CD4-positive, alpha-beta T cell (primary cell): ENCODE measurements at regions not wholly inside any gene's neighbourhood (a gene's known extent, or its start where the extent isn't known, plus 50 kb on each side); places are given as distances from the start of the nearest gene placed in this dataset.

Experiments
- ATAC-seq: fragments of 200-7000 bp; cut with Tn5 transposase; one replicate; pipeline ENCODE4 v1.10.0; 2022; ENCODE audit warnings: mild to moderate bottlenecking; ENCODE audit not compliant: poor library complexity
- CTCF ChIA-PET: fragments of 350-600 bp; sonication (Branson Sonifier 250); formaldehyde crosslinking; loops from one replicate; lab custom pipeline; 2021; ENCODE audit warnings: antibody characterized with exemption, inconsistent platforms; lab: Charles Lee
- POLR2A ChIA-PET: fragments of 350-600 bp; sonication (Branson Sonifier 250); formaldehyde crosslinking; loops from one replicate; lab custom pipeline; 2021; ENCODE audit warnings: antibody characterized with exemption, inconsistent platforms; lab: Charles Lee
- DNase-seq, 14 experiments: peaks; one replicate each; pipeline ENCODE4 v3.0.0-alpha.2; 2013 to 2020; ENCODE audit warnings: mixed read lengths in 2 of 14
- H3K27ac ChIP-seq, 2 donors: one replicate each; pipeline versions ENCODE4 v1.5.1 to v1.7.0; 2013; ENCODE audit warnings: low read length in 2 of 2, low read depth in 1 of 2, mild to moderate bottlenecking in 1 of 2
- H3K27me3 ChIP-seq, 2 experiments: 1 replicate in 1 of 2; 2 replicates in 1 of 2; pipeline versions ENCODE4 v1.6.1 to v1.7.0; 2013; ENCODE audit warnings: low read length in 2 of 2, control low read depth in 1 of 2, mild to moderate bottlenecking in 1 of 2, moderate library complexity in 1 of 2; ENCODE audit not compliant: insufficient read depth in 2 of 2, control insufficient read depth in 1 of 2
- H3K36me3 ChIP-seq: one replicate; pipeline ENCODE4 v1.6.1; 2013; ENCODE audit warnings: low read length, control low read depth; ENCODE audit not compliant: insufficient read depth
- H3K4me1 ChIP-seq: one replicate; pipeline ENCODE4 v1.6.1; 2013; ENCODE audit warnings: low read length, control low read depth; ENCODE audit not compliant: insufficient read depth
- H3K4me3 ChIP-seq: one replicate; pipeline ENCODE4 v1.5.1; 2013; ENCODE audit warnings: mild to moderate bottlenecking, low read length, moderate library complexity
- H3K9me3 ChIP-seq, 2 experiments: 1 replicate in 1 of 2; 2 replicates in 1 of 2; pipeline versions ENCODE4 v1.6.1 to v1.7.0; 2013; ENCODE audit warnings: low read length in 2 of 2, mild to moderate bottlenecking in 2 of 2, control low read depth in 1 of 2, moderate library complexity in 1 of 2; ENCODE audit not compliant: control insufficient read depth in 1 of 2, insufficient read depth in 1 of 2
- H3K27ac Mint-ChIP-seq: one replicate; pipeline ENCODE4 v1.8.0; 2020; ENCODE audit warnings: mixed read lengths
- H3K27me3 Mint-ChIP-seq: one replicate; pipeline ENCODE4 v1.8.0; 2021; ENCODE audit warnings: mixed read lengths
- H3K36me3 Mint-ChIP-seq: one replicate; pipeline ENCODE4 v1.8.0; 2021; ENCODE audit warnings: low read depth, mixed read lengths
- H3K4me1 Mint-ChIP-seq: one replicate; pipeline ENCODE4 v1.8.0; 2021; ENCODE audit warnings: low read depth, mixed read lengths
- H3K4me3 Mint-ChIP-seq: one replicate; pipeline ENCODE4 v1.8.0; 2020; ENCODE audit warnings: mild to moderate bottlenecking, mixed read lengths
- H3K9me3 Mint-ChIP-seq: one replicate; pipeline ENCODE4 v1.8.0; 2020; ENCODE audit warnings: mixed read lengths
- CTCF ChIP-seq: fragments of 200-600 bp; IDR thresholded peaks from one replicate; pipeline ENCODE4 v1.8.0; 2022; ENCODE audit warnings: antibody characterized with exemption, mild to moderate bottlenecking
- intact Hi-C, 2 experiments: fragments of 100-400 bp; cut with DNase I in 1 of 2; cut with micrococcal nuclease in 1 of 2; formaldehyde crosslinking; loops; one replicate each; pipeline versions ENCODE4 v1.15.1 to v1.9.0; 2023 to 2025; cut with DNase I, micrococcal nuclease

GRCh38 chr2:234292962-234293243 lies 204.0 kb downstream of the ARL4C start:
- Mint-ChIP-seq H3K27ac (peak overlapping the region; percentile 98), H3K9me3 (peaks cover 2% of the 10 kb centered on the region), H3K4me1 (peaks cover 92% of the 10 kb centered on the region), H3K4me3 (peak overlapping the region; percentile 54), H3K27me3 (no peaks in the 10 kb centered on the region), H3K36me3 (no peaks in the 10 kb centered on the region)
- Histone ChIP-seq H3K9me3 (no peaks in the 10 kb centered on the region), H3K36me3 (no peaks in the 10 kb centered on the region), H3K4me1 (peaks cover 76% of the 10 kb centered on the region), H3K27ac (peak overlapping the region; percentile 96 to 99), H3K27me3 (no peaks in the 10 kb centered on the region), H3K4me3 (no peak overlapping the region)
- ChIA-PET POLR2A (interaction anchor here (0.7 to 8.8 kb wide), 27 partner anchors 9 to 303 kb away, joined by 3 to 222 read pairs (median 5); partner anchors contain the start of gene ARL4C), CTCF (interaction anchor here (0.9 to 3.8 kb wide), 5 partner anchors 15 to 203 kb away, joined by 3 to 17 read pairs (median 9); partner anchors contain the start of gene ARL4C)
- intact Hi-C loops = loop anchor here (1.0 to 10.0 kb wide), 10 partner anchors 14 to 298 kb away; no protein-coding TSS in a partner anchor
- DNase-seq (no peak), ATAC-seq (no peak)
- no peak for TF ChIP-seq CTCF

- intact Hi-C loops = loop anchor here (1.0 to 10.0 kb wide), 10 partner anchors 14 to 298 kb away; no protein-coding TSS in a partner anchor
- Mint-ChIP-seq H3K4me3 (peak overlapping the region; percentile 54), H3K27me3 (no peaks in the 10 kb centered on the region), H3K36me3 (no peaks in the 10 kb centered on the region), H3K4me1 (peaks cover 91% of the 10 kb centered on the region), H3K27ac (peak overlapping the region; percentile 98), H3K9me3 (peaks cover 2% of the 10 kb centered on the region)
- Histone ChIP-seq H3K9me3 (no peaks in the 10 kb centered on the region), H3K36me3 (no peaks in the 10 kb centered on the region), H3K4me3 (peak overlapping the region; percentile 36), H3K4me1 (peaks cover 78% of the 10 kb centered on the region), H3K27me3 (no peaks in the 10 kb centered on the region), H3K27ac (peak overlapping the region; percentile 96 to 99)
- DNase-seq (peak; percentile 43 to 95 (median 62)), ATAC-seq (peak; percentile 59)
- POLR2A ChIA-PET = interaction anchor here (0.7 to 8.8 kb wide), 31 partner anchors 10 to 302 kb away, joined by 3 to 222 read pairs (median 4); partner anchors contain the start of gene ARL4C
- TF ChIP-seq CTCF = no peak
- CTCF ChIA-PET = interaction anchor here (0.9 to 3.8 kb wide), 9 partner anchors 16 to 203 kb away, joined by 3 to 17 read pairs (median 4); partner anchors contain the start of gene ARL4C
Observed at GRCh38 chr2:234292205-234292961, 204.5 kb downstream of the ARL4C start.

- peak overlapping the region; percentile 98 for H3K27ac Mint-ChIP-seq
- ChIA-PET CTCF (interaction anchor here (0.9 to 3.8 kb wide), 11 partner anchors 16 to 209 kb away, joined by 3 to 19 read pairs (median 4); partner anchors contain the start of gene ARL4C), POLR2A (interaction anchor here (0.8 to 8.8 kb wide), 26 partner anchors 11 to 873 kb away, joined by 3 to 222 read pairs (median 5); partner anchors contain the start of gene ARL4C)
- Histone ChIP-seq H3K9me3 (no peaks in the 10 kb centered on the region), H3K4me3 (peak overlapping the region; percentile 36), H3K36me3 (no peaks in the 10 kb centered on the region), H3K27me3 (no peaks in the 10 kb centered on the region), H3K4me1 (peaks cover 76% of the 10 kb centered on the region), H3K27ac (peak overlapping the region; percentile 96 to 99)
- no peaks in the 10 kb centered on the region for H3K36me3 Mint-ChIP-seq
- TF ChIP-seq CTCF = no peak
- peaks cover 2% of the 10 kb centered on the region for H3K9me3 Mint-ChIP-seq
- H3K27me3 Mint-ChIP-seq = no peaks in the 10 kb centered on the region
- peak overlapping the region; percentile 54 for H3K4me3 Mint-ChIP-seq
- ATAC-seq (peak; percentile 21), DNase-seq (peak in 11 of 14 experiments; percentile 26 to 84 (median 42))
- intact Hi-C loops = loop anchor here (1.0 to 10.0 kb wide), 11 partner anchors 13 to 297 kb away; no protein-coding TSS in a partner anchor
- H3K4me1 Mint-ChIP-seq = peaks cover 85% of the 10 kb centered on the region
Observed at GRCh38 chr2:234291765-234292204, 205.1 kb downstream of the ARL4C start.
